Epithelial cell of proximal tubule (primary cell): ENCODE measurements at regions not wholly inside any gene's neighbourhood (a gene's known extent, or its start where the extent isn't known, plus 50 kb on each side); places are given as distances from the start of the nearest gene placed in this dataset.

Experiments
- DNase-seq: peaks from one replicate; pipeline ENCODE4 v3.0.0-alpha.2; 2011; ENCODE audit warnings: low read depth
- H3K4me3 ChIP-seq: 2 replicates; pipeline ENCODE4 v1.5.1; 2011; ENCODE audit warnings: low read depth, mild to moderate bottlenecking, low read length
- TF ChIP-seq, protein P1 (sequence below): conservative IDR thresholded peaks from 2 replicates; pipeline ENCODE4 v1.5.1; 2012; ENCODE audit warnings: low read depth, mild to moderate bottlenecking, low read length

DNA sequence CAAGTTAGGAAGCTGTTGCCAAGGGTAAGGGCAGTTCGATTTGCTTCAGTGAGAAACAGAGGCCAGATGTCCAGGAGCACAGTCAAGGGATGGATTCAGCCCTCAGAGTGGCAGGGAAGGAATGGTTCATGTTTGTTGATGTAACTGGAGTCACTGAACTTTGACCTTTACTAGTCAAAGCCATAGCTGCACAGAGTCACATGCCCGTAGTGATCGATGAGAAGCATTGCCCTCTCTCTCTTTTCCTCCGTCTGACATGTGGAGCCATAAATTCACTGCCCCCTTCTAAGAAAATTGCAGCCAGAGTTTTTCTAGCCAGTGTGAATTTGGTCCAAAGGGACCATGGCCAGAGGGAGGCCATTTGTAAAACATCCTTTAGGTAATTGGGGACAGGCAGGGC lies 124.1 kb upstream of the MTNR1B start:
- DNase-seq, result no peak
- TF ChIP-seq, protein P1, sequence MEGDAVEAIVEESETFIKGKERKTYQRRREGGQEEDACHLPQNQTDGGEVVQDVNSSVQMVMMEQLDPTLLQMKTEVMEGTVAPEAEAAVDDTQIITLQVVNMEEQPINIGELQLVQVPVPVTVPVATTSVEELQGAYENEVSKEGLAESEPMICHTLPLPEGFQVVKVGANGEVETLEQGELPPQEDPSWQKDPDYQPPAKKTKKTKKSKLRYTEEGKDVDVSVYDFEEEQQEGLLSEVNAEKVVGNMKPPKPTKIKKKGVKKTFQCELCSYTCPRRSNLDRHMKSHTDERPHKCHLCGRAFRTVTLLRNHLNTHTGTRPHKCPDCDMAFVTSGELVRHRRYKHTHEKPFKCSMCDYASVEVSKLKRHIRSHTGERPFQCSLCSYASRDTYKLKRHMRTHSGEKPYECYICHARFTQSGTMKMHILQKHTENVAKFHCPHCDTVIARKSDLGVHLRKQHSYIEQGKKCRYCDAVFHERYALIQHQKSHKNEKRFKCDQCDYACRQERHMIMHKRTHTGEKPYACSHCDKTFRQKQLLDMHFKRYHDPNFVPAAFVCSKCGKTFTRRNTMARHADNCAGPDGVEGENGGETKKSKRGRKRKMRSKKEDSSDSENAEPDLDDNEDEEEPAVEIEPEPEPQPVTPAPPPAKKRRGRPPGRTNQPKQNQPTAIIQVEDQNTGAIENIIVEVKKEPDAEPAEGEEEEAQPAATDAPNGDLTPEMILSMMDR, result no peak

DNA sequence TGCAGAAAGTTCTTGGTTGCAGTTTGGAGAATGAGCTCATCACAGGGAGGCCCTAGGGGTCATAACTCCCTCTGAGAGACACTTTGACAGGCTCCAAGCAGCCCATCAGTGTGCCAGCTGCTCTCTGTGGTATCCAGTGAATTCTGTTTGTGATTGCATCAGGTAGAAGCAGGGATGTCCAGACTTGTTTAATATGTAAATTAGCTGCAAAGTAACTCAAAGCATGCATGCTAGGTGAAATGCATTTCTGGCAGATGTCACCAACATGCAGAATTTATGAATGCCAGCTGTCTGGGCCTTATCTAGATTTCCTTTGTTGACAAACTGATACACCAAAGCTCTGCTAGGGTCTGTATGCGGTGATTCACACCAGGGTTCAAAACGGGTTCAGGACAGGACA lies 123.6 kb upstream of the MTNR1B start:
- no peak for DNase-seq
- TF ChIP-seq, protein P1, result no peak
- no peak overlapping the region for H3K4me3 ChIP-seq

More for the DNA sequence above, 124.1 kb upstream of the MTNR1B start:
- no peak overlapping the region for H3K4me3 ChIP-seq

DNA sequence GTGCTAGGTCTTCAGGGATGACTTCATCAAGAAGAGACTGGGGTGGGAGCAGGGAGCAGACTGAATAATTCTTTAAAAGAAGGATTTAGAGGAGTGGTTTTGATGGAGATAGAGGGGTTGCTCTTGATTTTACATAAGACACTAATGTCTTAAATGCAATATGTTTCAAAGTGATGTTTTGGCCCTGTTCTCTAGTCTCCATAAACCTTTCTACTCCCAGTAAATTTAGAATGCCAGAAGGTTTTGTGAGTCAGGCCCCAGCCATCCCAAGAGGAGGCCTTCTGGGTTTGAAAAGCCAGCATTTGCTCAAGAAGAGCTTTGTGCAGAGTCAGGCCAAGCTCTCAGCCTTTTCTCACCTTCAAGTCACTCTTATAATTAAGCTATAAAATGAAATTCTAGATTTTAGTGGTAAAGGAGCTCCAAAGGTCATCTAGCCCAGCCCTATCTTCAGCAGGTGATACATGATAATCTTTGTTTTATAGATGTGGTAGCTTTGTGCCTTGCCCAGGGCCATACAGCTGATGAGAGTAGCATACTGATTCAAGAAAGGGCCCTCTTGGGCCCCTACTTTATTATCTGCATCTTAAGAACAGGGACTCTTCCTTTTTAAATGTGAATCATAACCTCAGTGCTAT lies 122.8 kb upstream of the MTNR1B start:
- no peak for DNase-seq
- TF ChIP-seq, protein P1, result no peak
- no peak overlapping the region for H3K4me3 ChIP-seq

DNA sequence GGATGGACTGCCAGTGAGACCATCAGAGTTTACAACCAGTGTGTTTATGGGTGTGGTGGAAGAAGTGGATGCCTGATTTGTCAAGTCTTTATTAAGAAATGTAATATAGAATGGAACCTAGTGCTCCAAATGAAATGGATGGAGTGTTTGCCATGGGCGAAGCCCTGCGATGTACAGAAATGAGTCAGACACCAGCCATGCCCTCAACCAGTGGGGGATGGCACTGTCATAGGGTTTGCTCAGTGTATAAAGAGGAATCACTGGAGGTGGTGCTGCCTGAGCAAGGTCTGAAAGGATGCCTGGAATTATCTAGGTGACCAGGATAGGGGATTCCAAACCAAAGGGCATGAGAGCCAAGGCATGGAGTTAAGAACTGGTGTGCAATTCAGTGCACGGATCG lies 120.9 kb upstream of the MTNR1B start:
- DNase-seq, result no peak
- H3K4me3 ChIP-seq, result no peak overlapping the region
- TF ChIP-seq, protein P1, result no peak

DNA sequence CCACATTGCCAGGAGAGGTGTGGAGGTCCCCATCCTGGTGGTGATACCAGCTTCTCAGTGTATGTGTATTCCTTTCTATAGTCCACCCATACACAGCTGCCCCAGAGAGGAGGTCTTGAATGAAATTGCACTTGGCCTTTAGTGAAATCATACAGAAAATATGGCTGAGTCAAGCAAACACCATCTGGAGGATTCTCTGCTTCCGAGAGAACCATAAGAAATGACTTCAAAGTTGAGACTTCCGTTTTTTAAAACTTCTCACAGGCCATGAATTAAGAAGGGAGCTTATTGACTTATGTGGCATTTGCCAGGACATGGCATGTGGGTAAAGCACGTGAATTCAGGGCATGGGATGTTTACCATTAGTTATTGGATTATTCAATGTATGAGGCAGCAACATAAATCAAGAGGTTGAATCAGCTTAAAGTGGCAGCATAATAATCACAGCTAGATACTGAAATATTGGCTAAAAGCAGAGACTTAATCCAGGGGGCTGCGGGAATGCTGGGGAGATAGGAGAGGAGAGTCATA lies 119.1 kb upstream of the MTNR1B start:
- H3K4me3 ChIP-seq, result no peak overlapping the region
- DNase-seq, result no peak
- TF ChIP-seq, protein P1, result no peak

DNA sequence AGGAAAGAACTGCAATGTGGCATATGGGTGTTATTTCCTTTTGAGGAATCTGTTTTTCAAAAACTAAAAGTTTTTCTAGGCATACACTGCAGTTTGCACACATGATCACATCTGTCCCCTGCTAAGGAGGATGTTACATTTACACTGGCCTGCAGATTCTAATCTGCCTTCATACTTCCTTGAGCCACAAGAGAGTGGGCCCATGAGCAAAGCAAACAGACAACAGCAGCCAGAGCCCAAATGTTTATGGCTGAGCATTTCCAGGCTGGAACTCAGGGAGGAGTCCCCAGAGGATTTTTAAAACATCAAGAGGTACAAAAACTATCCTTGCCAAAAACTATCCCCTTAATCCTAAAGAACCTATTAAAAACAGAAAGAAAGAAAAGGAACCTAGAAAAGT lies 117.2 kb upstream of the MTNR1B start:
- H3K4me3 ChIP-seq, result no peak overlapping the region
- TF ChIP-seq, protein P1, result no peak
- DNase-seq, result no peak

DNA sequence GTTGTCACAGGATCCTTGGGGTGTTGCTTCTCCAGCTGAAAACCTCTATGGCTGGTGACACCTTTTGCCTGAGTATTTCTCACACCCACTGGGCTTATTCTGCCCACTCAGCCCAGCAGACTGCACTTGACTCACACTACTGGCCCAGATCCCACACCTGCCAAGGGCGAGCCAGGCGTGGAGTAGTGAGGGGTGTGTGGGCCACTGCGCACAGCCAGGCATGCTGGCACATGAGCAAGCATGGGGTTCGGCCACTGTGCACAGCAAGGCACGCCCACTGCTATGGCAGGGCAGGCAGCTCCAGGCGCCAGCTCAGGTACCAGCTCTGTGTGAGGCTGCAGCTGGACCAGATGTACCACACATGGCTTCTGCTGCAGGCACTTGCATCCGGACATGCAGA lies 116.5 kb upstream of the MTNR1B start:
- TF ChIP-seq, protein P1, result no peak
- H3K4me3 ChIP-seq, result no peak overlapping the region
- DNase-seq, result no peak
